ENCODE measurements at regions not wholly inside any gene's neighbourhood (a gene's known extent, or its start where the extent isn't known, plus 50 kb on each side); places are given as distances from the start of the nearest gene placed in this dataset.

DNA sequence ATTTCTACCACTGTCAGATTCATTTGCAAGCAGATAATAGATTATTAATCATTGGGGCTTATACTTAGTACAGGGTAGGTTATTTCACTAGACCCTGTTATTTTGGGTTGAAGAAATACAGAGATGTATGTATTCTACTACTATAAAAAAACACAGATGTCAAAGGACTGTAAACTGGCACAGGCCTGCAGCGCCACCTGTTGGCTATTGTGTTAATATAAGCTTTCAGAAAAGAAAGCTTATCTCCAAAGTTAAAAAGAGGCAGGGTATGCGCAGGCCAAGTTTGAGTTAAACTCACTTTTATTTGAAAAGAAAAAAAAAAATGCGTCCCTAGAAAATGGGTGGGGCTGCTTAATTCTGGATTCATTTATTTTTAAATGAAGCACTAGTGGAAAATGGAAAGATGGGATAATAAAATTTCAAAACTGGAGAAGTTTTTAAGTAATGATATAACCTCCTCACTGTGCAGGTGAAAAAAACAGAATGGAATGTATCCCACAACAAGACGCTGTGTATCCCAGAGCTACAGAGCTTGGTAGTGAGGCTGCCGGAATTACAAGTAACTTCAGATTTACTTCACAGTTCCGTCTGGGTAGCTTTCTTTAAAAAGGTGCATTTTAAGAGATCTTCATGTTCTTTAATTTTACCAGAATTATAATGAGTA lies 407.2 kb upstream of the TGFBR2 start:
- intact Hi-C loops (cut with micrococcal nuclease): loop anchor here (5.0 to 10.0 kb wide), 3 partner anchors 84 to 187 kb away; no protein-coding TSS in a partner anchor
- TF ChIP-seq, protein P1, sequence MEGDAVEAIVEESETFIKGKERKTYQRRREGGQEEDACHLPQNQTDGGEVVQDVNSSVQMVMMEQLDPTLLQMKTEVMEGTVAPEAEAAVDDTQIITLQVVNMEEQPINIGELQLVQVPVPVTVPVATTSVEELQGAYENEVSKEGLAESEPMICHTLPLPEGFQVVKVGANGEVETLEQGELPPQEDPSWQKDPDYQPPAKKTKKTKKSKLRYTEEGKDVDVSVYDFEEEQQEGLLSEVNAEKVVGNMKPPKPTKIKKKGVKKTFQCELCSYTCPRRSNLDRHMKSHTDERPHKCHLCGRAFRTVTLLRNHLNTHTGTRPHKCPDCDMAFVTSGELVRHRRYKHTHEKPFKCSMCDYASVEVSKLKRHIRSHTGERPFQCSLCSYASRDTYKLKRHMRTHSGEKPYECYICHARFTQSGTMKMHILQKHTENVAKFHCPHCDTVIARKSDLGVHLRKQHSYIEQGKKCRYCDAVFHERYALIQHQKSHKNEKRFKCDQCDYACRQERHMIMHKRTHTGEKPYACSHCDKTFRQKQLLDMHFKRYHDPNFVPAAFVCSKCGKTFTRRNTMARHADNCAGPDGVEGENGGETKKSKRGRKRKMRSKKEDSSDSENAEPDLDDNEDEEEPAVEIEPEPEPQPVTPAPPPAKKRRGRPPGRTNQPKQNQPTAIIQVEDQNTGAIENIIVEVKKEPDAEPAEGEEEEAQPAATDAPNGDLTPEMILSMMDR (IDR thresholded peaks at IDR 0.05): peak; percentile 96
- Histone ChIP-seq H4K20me1 (ENCODE audit: insufficient read depth, low read length) (no peaks in the 10 kb centered on the region), H3K9ac (ENCODE audit: insufficient read depth, low read length, poor library complexity, severe bottlenecking) (no peak overlapping the region), H3K27me3 (ENCODE audit: control insufficient read depth in 2 of 2, insufficient read depth in 2 of 2, low read length in 2 of 2) (no peaks in the 10 kb centered on the region), H3K4me1 (ENCODE audit: control insufficient read depth in 1 of 2, insufficient read depth in 2 of 2, low read length in 2 of 2) (peaks cover 3 to 8% of the 10 kb centered on the region in 2 donors), H3K9me3 (replicated peaks in 1 of 2; ENCODE audit: control insufficient read depth in 1 of 2, insufficient read depth in 1 of 2, low read length in 2 of 2) (no peaks in the 10 kb centered on the region), H3K79me2 (ENCODE audit: insufficient read depth, low read length) (no peaks in the 10 kb centered on the region), H3K4me3 (replicated peaks in 1 of 3; ENCODE audit: low read depth in 2 of 3, low read length in 3 of 3) (no peak overlapping the region), H3K36me3 (replicated peaks in 1 of 2; ENCODE audit: control insufficient read depth in 1 of 2, insufficient read depth in 2 of 2, low read length in 2 of 2) (no peaks in the 10 kb centered on the region), H3K4me2 (replicated peaks; ENCODE audit: extremely low read depth, low read length, poor library complexity, severe bottlenecking) (no peak overlapping the region), H3K27ac (ENCODE audit: low read depth in 1 of 2, low read length in 2 of 2) (no peak overlapping the region), H2AFZ (ENCODE audit: insufficient read depth, low read depth, low read length, poor library complexity, severe bottlenecking) (no peak overlapping the region)
- Mint-ChIP-seq H3K36me3 (no peaks in the 10 kb centered on the region), H3K4me1 (peaks cover 9% of the 10 kb centered on the region), H3K9me3 (peaks cover 0 to 3% (median 0%) of the 10 kb centered on the region in 7 donors), H3K27me3 (ENCODE audit: low read depth in 3 of 3) (peaks cover 0 to 3% (median 0%) of the 10 kb centered on the region in 3 donors), H3K4me3 (no peak overlapping the region), H3K27ac (no peak overlapping the region)
- no CpG with 5 or more reads among the region's 6 CpGs for WGBS (ENCODE audit: insufficient coverage)
- peak; percentile 44 to 80 (median 56) for DNase-seq

DNA sequence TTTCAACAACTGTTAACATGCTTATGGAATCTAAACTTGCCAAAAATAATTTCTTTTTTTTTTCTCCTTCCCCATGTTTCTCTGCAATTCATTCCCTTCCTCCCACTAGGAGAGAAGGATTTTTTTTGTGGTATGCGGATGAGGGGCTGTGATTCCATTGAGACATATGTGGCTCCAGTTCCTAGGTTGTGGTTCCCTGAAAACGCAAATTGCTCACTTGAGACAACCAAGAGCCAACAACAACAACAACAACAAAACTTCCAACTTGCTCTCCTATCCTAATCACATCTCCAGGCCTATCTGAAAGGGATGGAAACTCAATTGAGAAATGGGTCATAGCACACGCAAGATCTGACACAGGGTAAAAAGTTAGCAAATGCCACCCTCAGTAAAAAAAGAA lies 406.5 kb upstream of the TGFBR2 start:
- no peak overlapping the region for H3K9ac ChIP-seq (ENCODE audit: insufficient read depth, low read length, poor library complexity, severe bottlenecking)
- H3K36me3 ChIP-seq (replicated peaks in 1 of 2; ENCODE audit: control insufficient read depth in 1 of 2, insufficient read depth in 2 of 2, low read length in 2 of 2): no peaks in the 10 kb centered on the region
- Mint-ChIP-seq H3K36me3 (no peaks in the 10 kb centered on the region), H3K9me3 (peaks cover 0 to 3% (median 0%) of the 10 kb centered on the region in 7 donors), H3K4me1 (peaks cover 9% of the 10 kb centered on the region), H3K4me3 (no peak overlapping the region), H3K27me3 (ENCODE audit: low read depth in 3 of 3) (peaks cover 0 to 3% (median 0%) of the 10 kb centered on the region in 3 donors), H3K27ac (no peak overlapping the region)
- no peaks in the 10 kb centered on the region for H4K20me1 ChIP-seq (ENCODE audit: insufficient read depth, low read length)
- no peak overlapping the region for H3K4me2 ChIP-seq (replicated peaks; ENCODE audit: extremely low read depth, low read length, poor library complexity, severe bottlenecking)
- no peaks in the 10 kb centered on the region for H3K79me2 ChIP-seq (ENCODE audit: insufficient read depth, low read length)
- WGBS (ENCODE audit: insufficient coverage): no CpG with 5 or more reads among the region's 3 CpGs
- intact Hi-C loops (cut with micrococcal nuclease): loop anchor here (5.0 to 10.0 kb wide), 3 partner anchors 85 to 188 kb away; no protein-coding TSS in a partner anchor
- H3K4me3 ChIP-seq (replicated peaks in 1 of 3; ENCODE audit: low read depth in 2 of 3, low read length in 3 of 3): no peak overlapping the region
- peaks cover 3 to 8% of the 10 kb centered on the region in 2 donors for H3K4me1 ChIP-seq (ENCODE audit: control insufficient read depth in 1 of 2, insufficient read depth in 2 of 2, low read length in 2 of 2)
- no peak for DNase-seq
- TF ChIP-seq, protein P1 (IDR thresholded peaks at IDR 0.05): no peak
- H3K27ac ChIP-seq (ENCODE audit: low read depth in 1 of 2, low read length in 2 of 2): no peak overlapping the region
- no peaks in the 10 kb centered on the region for H3K27me3 ChIP-seq (ENCODE audit: control insufficient read depth in 2 of 2, insufficient read depth in 2 of 2, low read length in 2 of 2)
- H2AFZ ChIP-seq (ENCODE audit: insufficient read depth, low read depth, low read length, poor library complexity, severe bottlenecking): no peak overlapping the region
- H3K9me3 ChIP-seq (replicated peaks in 1 of 2; ENCODE audit: control insufficient read depth in 1 of 2, insufficient read depth in 1 of 2, low read length in 2 of 2): no peaks in the 10 kb centered on the region

Measured in CD14-positive monocyte (primary cell).